NCI-H2107 (cell line): ENCODE measurements at regions not wholly inside any gene's neighbourhood (a gene's known extent, or its start where the extent isn't known, plus 50 kb on each side); places are given as distances from the start of the nearest gene placed in this dataset.
"Not testable (repeated sequence)": the region's sequence is repeated elsewhere in the genome, so short reads cannot be mapped to it uniquely, and the experiment has no call there.

Source experiments
- DNase-seq: peaks from one replicate; lab custom pipeline; 2025; lab: John Stamatoyannopoulos, UW

DNA sequence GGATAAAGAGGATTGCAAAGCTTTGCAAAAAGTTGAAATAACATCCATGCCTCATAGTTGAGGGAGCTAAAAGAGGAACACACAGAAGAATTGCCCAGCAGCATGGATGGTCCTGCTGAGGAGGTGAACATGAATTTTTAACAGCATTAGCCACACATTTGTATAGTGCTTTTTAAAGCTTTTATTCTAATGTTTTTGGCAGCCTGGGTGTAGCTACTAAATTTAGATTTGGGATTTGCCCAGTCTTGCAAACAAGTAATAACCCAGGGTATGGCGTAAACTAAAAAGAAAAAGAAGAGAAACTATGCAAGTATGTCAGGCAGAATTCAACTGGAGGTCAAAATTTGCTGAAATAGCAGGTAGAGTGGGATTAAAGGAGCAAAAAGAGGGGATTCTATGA is 75.1 kb upstream of the PTPRK start:
- no peak for DNase-seq

GRCh38 chr6:128586095-128586494 is 65.7 kb upstream of the PTPRK start:
- no peak for DNase-seq

DNA sequence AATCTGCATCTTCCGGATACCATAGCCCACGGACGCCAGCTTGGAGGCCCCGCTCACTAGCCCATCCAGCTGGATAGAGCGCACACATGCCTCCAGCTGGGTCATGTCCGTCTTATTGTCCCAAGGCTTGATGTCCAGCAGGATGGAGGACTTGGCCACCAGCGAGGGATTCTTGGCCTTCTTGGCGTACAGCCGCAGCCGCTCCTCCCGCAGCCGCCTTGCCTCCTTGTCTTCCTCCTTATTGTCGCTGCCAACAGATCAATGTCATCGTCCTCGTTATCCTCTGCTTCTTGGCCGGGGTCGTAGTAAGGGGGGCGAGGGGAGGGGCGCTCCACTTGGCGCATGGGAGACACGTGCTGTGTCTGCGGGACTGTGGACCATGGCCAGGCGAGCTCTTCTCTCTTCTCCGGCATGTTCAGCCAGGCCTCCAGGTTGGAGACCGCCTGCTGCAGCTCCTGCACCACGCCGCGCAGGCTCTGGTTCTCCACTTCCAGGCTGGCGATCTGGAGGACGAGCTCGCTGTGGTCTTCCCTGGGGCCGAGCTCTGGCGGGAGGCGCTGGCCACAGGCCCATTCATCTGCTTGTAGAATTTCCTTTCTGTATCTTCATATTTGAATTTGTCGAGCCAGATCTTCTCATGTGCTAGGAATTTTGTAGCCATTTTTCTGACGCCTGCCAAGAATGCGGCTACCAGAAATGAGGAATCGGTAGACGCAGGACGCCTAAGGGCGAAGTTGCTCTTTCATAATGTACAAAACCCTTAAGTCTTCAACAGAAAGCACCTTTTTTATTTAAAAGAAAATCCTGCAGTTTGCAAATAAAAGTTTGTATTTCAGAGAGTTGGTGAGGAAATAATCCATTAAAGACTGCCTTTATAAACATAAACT is 60.1 kb upstream of the PTPRK start:
- DNase-seq: no peak

DNA sequence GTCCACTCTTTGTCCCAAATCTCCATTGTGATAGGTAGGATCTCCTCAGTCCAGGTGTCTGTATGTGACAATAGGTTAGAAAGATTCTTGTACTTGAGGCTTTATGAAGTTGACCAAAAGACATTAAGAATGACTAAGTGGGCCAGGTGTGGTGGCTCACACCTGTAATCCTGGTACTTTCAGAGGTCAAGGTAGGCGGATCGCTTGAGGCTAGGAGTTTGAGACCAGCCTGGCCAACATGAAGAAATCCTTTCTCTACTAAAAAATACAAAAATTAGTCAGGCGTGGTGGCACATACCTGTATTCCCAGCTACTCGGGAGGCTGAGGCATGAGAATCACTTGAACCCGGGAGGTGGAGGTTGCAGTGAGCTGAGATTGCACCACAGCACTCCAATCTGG is 54.9 kb upstream of the PTPRK start:
- DNase-seq: not testable (repeated sequence)

- no peak for DNase-seq
These were observed 54.0 kb upstream of the PTPRK start for GRCh38 chr6:128574402-128574801.

DNA sequence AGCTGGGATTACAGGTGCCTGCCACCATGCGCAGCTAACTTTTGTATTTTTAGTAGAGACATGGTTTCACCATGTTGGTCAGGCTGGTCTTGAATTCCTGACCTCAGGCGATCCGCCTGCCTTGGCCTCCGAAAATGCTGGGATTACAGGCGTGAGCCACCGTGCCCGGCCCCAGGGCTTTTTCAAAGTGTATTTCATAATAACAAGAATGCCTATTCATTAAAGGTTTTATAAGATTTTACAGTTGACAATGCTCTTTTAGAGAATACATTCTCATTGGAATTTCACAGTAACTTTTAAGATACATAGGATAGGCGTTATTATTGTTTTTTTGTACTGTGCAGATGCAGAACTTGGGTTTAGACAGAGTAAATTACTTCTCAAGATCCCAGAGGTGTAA is 52.6 kb upstream of the PTPRK start:
- no peak for DNase-seq

DNA sequence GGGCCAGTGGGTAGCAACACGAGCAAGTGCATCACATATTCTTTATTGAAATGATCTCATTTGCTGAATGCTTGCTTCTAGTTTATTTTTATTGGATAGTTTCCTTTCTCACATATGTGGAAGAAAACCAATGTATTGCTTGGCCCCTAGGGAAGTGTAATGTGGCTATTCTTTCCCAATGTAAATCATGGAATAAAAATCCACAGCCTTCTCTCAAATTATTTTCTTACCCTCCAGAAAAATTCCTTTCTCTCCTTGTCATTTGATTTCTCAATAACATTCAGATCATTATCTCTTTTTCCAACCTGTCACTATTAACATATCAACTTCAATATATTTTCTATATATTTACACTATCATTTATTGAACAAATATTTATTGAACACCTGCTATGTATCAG is 51.9 kb upstream of the PTPRK start:
- no peak for DNase-seq

DNA sequence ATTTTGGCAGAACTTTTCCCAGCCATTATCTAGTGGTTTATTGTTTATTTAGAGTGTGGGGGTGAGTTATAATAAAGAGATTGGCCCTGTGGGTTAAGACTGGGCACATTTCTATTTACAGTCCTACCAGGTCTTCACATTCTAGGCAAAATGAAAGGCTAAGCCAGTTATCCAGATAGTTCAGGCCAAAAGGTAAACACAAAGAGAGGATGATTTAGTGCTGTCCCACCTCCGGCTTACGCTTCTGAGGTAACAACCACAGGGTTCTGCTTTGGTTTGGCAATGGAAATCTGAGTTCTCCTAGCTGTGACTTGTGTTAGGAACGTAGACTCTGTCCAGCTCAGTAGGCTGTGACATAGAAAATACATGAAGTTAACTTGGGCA is 50.3 kb upstream of the PTPRK start:
- DNase-seq: no peak

DNA sequence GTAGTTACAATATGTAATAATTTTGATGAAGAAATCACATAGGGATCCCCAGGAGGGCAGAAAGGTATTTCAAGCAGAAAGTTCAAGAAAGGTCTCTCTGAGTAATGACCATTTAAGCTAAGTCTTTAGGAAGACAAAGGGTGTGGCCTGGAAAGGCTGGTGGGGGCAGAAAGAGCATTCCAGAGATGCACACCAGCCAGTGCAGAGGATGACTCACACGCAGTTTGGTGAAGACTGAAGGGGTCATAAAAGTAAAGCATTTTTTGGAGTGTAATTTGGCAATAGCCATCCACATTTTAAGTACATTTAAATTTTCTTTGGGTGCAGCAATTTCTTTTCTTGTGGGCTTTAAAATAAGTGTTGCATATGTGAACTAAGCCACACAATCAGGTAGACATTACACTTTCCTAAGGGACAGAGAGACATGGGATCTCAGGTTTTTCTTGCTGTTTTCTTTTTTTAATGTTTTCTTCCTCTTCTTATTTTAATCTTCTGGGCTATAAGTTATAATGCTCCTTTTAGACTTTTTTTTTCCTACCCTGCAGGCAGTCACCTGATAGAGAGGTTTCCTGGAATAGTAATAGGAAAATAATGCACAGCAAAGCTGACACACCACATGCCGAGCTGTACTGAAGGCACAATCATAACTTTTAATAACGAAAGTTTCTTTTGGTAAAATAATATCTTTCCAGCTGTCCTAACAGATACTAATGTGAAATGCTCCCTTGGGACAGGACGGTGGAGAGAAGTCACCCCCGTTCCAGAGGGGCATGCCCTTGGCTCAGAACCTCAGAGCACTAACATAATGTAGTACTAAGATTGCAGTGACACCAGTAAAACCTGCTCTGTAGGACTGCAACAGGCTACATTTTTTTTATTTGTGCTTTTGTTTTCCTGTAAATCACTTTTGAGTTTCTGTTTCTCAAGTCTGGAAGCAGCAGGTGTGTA is 49.6 kb upstream of the PTPRK start:
- DNase-seq: no peak
